ENCODE measurements at regions not wholly inside any gene's neighbourhood (a gene's known extent, or its start where the extent isn't known, plus 50 kb on each side); places are given as distances from the start of the nearest gene placed in this dataset.

DNA sequence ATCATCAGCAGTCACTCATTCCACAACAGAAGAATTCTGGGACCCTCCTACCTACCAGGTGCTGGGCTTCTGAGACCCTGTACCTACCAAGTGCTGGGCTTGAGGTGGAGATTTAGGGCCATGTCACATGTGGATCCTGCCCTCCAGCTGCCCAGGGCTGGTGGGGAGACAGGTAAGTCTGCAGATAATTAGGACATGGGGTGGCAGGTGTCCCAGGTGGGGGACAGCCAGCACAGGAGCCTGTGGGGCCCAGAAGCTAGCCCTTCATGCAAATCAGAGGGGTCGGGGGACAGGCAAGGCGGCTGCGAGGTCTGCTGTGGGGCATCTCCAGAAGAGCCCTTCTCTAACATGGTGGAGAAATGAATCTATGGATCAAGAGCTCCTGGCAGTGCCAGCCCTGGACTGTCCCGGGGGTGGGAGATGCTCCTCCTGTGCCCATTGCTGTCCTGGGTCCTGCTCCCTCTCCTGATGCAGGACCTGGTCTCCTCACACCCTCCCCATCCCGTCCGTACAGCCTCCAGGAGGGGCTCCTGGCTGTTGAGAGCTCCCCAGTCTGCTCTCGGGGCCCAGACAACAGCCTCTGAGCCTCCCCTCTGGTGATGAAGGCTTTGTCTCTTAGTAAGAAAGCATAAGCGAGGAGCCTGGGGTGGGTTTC lies 106.3 kb upstream of the GLI2 start:
- no peak overlapping the region for H3K27ac ChIP-seq (replicated peaks)
- H3K36me3 ChIP-seq = no peaks in the 10 kb centered on the region
- no peak for DNase-seq
- no peak overlapping the region for H3K4me3 ChIP-seq
- H3K9me3 ChIP-seq (replicated peaks) = no peaks in the 10 kb centered on the region
- H3K4me1 ChIP-seq = no peaks in the 10 kb centered on the region
- H3K27me3 ChIP-seq (ENCODE audit: low read depth) = peaks cover 42% of the 10 kb centered on the region
- TF ChIP-seq, protein P1, sequence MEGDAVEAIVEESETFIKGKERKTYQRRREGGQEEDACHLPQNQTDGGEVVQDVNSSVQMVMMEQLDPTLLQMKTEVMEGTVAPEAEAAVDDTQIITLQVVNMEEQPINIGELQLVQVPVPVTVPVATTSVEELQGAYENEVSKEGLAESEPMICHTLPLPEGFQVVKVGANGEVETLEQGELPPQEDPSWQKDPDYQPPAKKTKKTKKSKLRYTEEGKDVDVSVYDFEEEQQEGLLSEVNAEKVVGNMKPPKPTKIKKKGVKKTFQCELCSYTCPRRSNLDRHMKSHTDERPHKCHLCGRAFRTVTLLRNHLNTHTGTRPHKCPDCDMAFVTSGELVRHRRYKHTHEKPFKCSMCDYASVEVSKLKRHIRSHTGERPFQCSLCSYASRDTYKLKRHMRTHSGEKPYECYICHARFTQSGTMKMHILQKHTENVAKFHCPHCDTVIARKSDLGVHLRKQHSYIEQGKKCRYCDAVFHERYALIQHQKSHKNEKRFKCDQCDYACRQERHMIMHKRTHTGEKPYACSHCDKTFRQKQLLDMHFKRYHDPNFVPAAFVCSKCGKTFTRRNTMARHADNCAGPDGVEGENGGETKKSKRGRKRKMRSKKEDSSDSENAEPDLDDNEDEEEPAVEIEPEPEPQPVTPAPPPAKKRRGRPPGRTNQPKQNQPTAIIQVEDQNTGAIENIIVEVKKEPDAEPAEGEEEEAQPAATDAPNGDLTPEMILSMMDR (IDR thresholded peaks at IDR 0.05; ENCODE audit: borderline replicate concordance) = no peak
- intact Hi-C loops (cut with micrococcal nuclease) = no loop called here

DNA sequence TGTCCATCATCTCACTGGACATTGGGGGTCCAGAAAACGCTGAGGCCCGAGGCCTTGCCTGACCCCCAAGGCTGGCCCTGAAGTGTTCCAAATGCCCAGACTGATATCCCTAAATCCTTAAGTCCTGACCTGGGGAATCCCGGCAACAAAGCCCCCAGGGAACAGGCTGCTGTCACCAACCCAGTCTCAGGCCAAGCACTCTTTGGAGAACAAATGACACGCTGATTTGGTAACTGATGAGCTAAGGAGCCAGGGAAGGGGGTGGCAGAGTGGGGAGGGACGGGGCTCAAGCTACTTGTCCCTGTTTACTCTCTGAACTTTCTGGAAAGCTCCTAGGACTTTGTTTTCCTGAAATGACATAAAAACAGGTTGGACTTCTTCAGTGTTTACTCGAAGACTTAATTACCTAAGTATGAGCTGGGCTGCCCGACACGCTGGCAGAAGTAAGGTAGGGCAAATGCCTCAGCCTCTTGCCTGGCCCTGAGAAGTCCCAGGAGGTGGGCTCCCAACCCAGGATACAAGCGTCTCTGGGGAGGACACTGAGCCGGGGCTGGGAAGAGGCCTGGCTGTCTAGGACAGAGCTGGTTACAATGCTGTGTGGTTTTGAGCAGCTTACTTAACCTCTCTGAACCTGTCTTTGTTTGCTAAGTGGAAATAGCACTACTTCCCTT lies 105.5 kb upstream of the GLI2 start:
- no peak for DNase-seq
- H3K4me1 ChIP-seq = no peaks in the 10 kb centered on the region
- no peak overlapping the region for H3K27ac ChIP-seq (replicated peaks)
- intact Hi-C loops (cut with micrococcal nuclease) = no loop called here
- no peaks in the 10 kb centered on the region for H3K9me3 ChIP-seq (replicated peaks)
- no peaks in the 10 kb centered on the region for H3K36me3 ChIP-seq
- no peak overlapping the region for H3K4me3 ChIP-seq
- TF ChIP-seq, protein P1 (IDR thresholded peaks at IDR 0.05; ENCODE audit: borderline replicate concordance) = no peak
- H3K27me3 ChIP-seq (ENCODE audit: low read depth) = peaks cover 50% of the 10 kb centered on the region

DNA sequence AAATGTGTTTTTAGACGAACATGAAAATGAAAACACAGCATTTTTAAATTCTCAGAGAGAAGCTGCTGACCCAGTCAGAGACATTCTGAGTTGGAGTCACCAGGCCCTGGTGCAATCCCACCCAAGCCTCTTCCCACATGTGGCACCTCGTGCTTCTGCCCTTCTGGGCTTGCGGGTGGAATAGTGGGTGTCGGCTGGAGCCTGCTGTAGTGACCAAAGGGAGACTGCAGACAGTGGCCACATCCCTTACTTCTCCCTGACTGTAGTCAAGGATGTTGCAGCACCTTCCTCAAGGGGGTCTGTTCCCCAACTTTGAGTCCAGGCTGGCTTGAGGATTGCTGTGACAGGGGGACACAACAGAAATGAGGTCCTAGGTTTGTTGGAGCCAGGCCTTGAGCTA lies 104.4 kb upstream of the GLI2 start:
- Histone ChIP-seq H3K27ac (replicated peaks) (no peak overlapping the region), H3K27me3 (ENCODE audit: low read depth) (peaks cover 57% of the 10 kb centered on the region), H3K4me1 (no peaks in the 10 kb centered on the region), H3K9me3 (replicated peaks) (no peaks in the 10 kb centered on the region), H3K4me3 (no peak overlapping the region), H3K36me3 (no peaks in the 10 kb centered on the region)
- intact Hi-C loops (cut with micrococcal nuclease) = no loop called here
- TF ChIP-seq, protein P1 (IDR thresholded peaks at IDR 0.05; ENCODE audit: borderline replicate concordance) = no peak
- DNase-seq = no peak

DNA sequence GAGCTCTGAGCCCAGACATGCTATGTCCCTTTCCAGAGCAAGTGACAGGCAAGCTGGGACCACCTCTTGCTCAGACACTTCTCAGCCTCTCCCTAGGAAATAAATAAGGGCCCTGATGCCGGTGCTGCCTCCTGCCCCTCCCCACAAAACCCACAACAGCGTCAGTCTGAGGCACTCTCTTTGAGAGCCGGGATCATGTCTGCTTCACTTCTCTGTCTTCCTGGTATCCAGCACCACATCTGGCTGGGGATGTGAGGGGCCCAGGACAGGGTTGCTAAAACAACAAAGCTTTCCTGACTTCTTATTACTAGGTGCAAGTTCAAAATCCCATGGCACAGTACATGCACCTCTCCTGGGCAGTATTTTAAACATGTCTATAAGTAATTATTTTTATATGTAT lies 103.9 kb upstream of the GLI2 start:
- intact Hi-C loops (cut with micrococcal nuclease) = no loop called here
- H3K4me3 ChIP-seq = no peak overlapping the region
- H3K4me1 ChIP-seq = no peaks in the 10 kb centered on the region
- H3K27ac ChIP-seq (replicated peaks) = no peak overlapping the region
- H3K9me3 ChIP-seq (replicated peaks) = no peaks in the 10 kb centered on the region
- TF ChIP-seq, protein P1 (IDR thresholded peaks at IDR 0.05; ENCODE audit: borderline replicate concordance) = no peak
- H3K36me3 ChIP-seq = no peaks in the 10 kb centered on the region
- no peak for DNase-seq
- peaks cover 57% of the 10 kb centered on the region for H3K27me3 ChIP-seq (ENCODE audit: low read depth)

DNA sequence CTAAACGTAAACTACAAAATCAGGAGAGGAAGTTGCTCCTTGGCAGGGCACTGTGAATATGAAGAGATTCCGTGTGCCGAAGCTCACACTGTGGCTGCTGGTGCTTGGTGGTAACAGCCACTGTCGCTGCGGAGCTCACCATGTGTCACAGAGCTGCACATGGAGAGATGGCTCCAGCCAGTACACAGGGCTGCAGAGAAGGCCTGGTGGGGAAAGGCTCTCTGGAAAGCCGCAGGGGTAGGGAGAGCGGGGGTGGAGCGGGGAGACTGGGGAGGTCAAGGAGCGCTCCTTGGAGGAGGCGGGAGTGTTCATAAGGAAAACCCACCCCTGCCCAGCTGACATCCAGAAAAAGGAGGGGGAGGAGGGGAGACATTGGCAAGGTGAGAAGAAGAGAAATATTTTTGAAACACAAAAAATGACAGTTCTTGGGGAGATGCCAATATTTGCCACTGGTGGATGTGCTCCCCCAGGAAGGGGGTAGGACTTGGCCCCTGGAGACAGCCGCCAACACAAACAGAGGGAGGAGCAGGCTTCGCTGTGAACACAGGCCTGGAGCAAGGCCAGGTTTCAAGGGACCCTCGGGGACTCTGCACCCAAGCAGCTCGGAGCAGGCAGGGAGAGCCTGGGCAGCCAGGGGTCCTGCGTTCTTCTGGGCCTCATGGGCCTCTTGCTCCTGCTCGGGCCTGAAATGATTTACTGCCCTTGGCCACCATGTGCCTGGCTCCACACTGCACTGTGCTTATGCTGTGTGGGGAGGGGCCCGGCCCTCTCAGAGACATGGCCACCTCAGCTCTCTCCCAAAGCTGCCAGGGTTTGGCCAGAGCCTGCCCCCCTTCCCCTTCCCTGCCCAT lies 102.6 kb upstream of the GLI2 start:
- TF ChIP-seq, protein P1 (IDR thresholded peaks at IDR 0.05; ENCODE audit: borderline replicate concordance) = no peak
- DNase-seq = no peak
- intact Hi-C loops (cut with micrococcal nuclease) = no loop called here
- no peaks in the 10 kb centered on the region for H3K9me3 ChIP-seq (replicated peaks)
- H3K27me3 ChIP-seq (ENCODE audit: low read depth) = peaks cover 53% of the 10 kb centered on the region
- H3K27ac ChIP-seq (replicated peaks) = no peak overlapping the region
- H3K36me3 ChIP-seq = no peaks in the 10 kb centered on the region
- no peaks in the 10 kb centered on the region for H3K4me1 ChIP-seq
- H3K4me3 ChIP-seq = no peak overlapping the region

All from left ventricle myocardium inferior (tissue), 1 donor.